Transverse colon (tissue), 4 donors: ENCODE measurements at regions not wholly inside any gene's neighbourhood (a gene's known extent, or its start where the extent isn't known, plus 50 kb on each side); places are given as distances from the start of the nearest gene placed in this dataset.

Experiments
- CTCF ChIP-seq, 5 experiments: fragments of 200-600 bp in 3 of 5; fragments of 450-650 bp in 2 of 5; sonication (generic) in 3 of 5; IDR thresholded peaks; 1 replicate in 2 of 5; 2 replicates in 3 of 5; pipeline ENCODE4 v1.5.1; 2016 to 2017; ENCODE audit warnings: antibody characterized with exemption in 5 of 5, inconsistent platforms in 3 of 5, mild to moderate bottlenecking in 2 of 5, moderate library complexity in 1 of 5
- POLR2A ChIP-seq: fragments of 450-650 bp; IDR thresholded peaks from one replicate; pipeline ENCODE4 v1.6.1; 2016; ENCODE audit warnings: antibody characterized with exemption, mild to moderate bottlenecking, moderate library complexity
- POLR2AphosphoS5 ChIP-seq, 3 donors: sonication (generic); formaldehyde crosslinking; IDR thresholded peaks; one replicate each; pipeline ENCODE4 v1.6.1; 2016; ENCODE audit warnings: antibody characterized with exemption in 3 of 3

- no peak for TF ChIP-seq POLR2A
- no peak for TF ChIP-seq CTCF (IDR thresholded peaks at IDR 0.05)
- no peak for TF ChIP-seq POLR2AphosphoS5 (IDR thresholded peaks at IDR 0.05)
Measured at GRCh38 chr10:83806717-83807116, 332.6 kb upstream of the GHITM start.
